RWPE2 (cell line): ENCODE measurements at regions not wholly inside any gene's neighbourhood (a gene's known extent, or its start where the extent isn't known, plus 50 kb on each side); places are given as distances from the start of the nearest gene placed in this dataset.
A peak's percentile ranks its signal among the peaks of the same experiment; 100 is the strongest.

Experiments used
- ATAC-seq: fragments of 200-7000 bp; cut with Tn5 transposase; 3 replicates; pipeline ENCODE4 v1.9.1; 2021; ENCODE audit warnings: low read depth
- DNase-seq: peaks from one replicate; pipeline ENCODE4 v3.0.0-alpha.2; 2020; ENCODE audit warnings: low spot score
- H3K27ac ChIP-seq: fragments of 450-650 bp; 2 replicates; pipeline ENCODE4 v1.5.1; 2017; ENCODE audit warnings: mild to moderate bottlenecking; ENCODE audit not compliant: poor library complexity, severe bottlenecking
- H3K27me3 ChIP-seq: fragments of 250-450 bp; sonication (Bioruptor Pico); 2 replicates; pipeline ENCODE4 v1.5.1; 2021; ENCODE audit warnings: mild to moderate bottlenecking, moderate library complexity; ENCODE audit not compliant: insufficient read depth, poor library complexity, severe bottlenecking
- H3K36me3 ChIP-seq: fragments of 250-450 bp; sonication (Bioruptor Pico); 2 replicates; pipeline ENCODE4 v1.5.1; 2020; ENCODE audit warnings: low read depth, mild to moderate bottlenecking, moderate library complexity
- H3K4me1 ChIP-seq: fragments of 250-450 bp; sonication (Bioruptor Pico); 2 replicates; pipeline ENCODE4 v1.5.1; 2021; ENCODE audit warnings: mild to moderate bottlenecking, moderate library complexity; ENCODE audit not compliant: insufficient read depth, poor library complexity, severe bottlenecking
- H3K4me3 ChIP-seq: fragments of 250-450 bp; sonication (Bioruptor Pico); 2 replicates; pipeline ENCODE4 v1.5.1; 2021; ENCODE audit warnings: mild to moderate bottlenecking, moderate library complexity; ENCODE audit not compliant: severe bottlenecking
- H3K9me3 ChIP-seq: fragments of 250-450 bp; sonication (Bioruptor Pico); 2 replicates; pipeline ENCODE4 v1.5.1; 2021; ENCODE audit warnings: mild to moderate bottlenecking, moderate library complexity; ENCODE audit not compliant: severe bottlenecking
- TF ChIP-seq, protein P1 (sequence below): fragments of 450-650 bp; IDR thresholded peaks from one replicate; pipeline ENCODE4 v1.5.1; 2017; ENCODE audit warnings: mild to moderate bottlenecking, moderate library complexity; ENCODE audit not compliant: poor library complexity, severe bottlenecking

DNA sequence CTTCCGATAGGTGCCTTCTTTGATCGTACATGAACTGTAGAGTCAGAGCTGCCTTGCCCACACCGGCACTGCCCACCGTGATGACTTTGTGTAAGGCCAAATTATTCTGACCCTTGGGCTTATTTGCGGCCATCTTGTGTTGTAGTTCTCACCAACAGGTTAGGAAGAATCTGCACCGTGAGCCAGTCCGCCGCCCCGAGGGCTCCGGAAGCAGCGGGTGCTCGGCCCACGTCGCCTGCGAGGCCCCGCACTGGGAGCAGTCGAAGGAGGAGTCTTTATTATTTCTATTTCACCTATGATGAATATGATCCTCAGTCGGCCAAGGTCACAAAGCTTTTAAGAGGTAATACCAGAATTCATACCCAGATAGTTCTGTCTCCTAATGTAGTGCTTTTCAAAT, 70.6 kb upstream of the SYT1 start:
- no peak overlapping the region for H3K27ac ChIP-seq
- TF ChIP-seq, protein P1, sequence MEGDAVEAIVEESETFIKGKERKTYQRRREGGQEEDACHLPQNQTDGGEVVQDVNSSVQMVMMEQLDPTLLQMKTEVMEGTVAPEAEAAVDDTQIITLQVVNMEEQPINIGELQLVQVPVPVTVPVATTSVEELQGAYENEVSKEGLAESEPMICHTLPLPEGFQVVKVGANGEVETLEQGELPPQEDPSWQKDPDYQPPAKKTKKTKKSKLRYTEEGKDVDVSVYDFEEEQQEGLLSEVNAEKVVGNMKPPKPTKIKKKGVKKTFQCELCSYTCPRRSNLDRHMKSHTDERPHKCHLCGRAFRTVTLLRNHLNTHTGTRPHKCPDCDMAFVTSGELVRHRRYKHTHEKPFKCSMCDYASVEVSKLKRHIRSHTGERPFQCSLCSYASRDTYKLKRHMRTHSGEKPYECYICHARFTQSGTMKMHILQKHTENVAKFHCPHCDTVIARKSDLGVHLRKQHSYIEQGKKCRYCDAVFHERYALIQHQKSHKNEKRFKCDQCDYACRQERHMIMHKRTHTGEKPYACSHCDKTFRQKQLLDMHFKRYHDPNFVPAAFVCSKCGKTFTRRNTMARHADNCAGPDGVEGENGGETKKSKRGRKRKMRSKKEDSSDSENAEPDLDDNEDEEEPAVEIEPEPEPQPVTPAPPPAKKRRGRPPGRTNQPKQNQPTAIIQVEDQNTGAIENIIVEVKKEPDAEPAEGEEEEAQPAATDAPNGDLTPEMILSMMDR, result no peak
- ATAC-seq, result no peak

DNA sequence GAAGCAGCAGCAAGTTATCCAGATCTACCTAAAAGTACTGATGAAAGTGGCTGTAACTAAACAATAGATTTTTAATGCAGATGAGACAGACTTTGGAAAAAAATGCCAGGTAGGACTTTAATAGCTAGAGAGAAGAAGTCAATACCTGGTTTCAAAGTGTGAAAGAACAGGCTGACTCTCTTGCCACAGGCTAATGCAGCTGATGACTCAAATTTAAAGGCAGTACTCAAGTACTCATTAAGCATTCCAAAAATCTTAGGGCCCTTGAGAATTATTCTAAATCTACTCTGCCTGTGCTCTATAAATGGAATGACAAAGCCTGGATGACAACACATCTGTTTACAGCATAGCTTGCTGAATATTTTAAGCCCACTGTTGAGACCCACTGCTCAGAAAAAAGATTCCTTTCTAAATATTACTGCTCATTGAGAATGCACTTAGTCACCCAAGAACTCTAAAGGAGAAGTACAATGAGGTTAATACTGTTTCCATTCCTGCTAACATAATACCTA, 68.6 kb upstream of the SYT1 start:
- TF ChIP-seq, protein P1, result no peak
- ATAC-seq (no peak), DNase-seq (no peak)
- H3K27me3 ChIP-seq, result no peaks in the 10 kb centered on the region
- H3K9me3 ChIP-seq, result no peaks in the 10 kb centered on the region
- no peak overlapping the region for H3K27ac ChIP-seq
- no peaks in the 10 kb centered on the region for H3K36me3 ChIP-seq
- no peaks in the 10 kb centered on the region for H3K4me1 ChIP-seq
- no peak overlapping the region for H3K4me3 ChIP-seq

More for the DNA sequence above, 70.6 kb upstream of the SYT1 start:
- no peaks in the 10 kb centered on the region for H3K4me1 ChIP-seq
- H3K9me3 ChIP-seq, result no peaks in the 10 kb centered on the region
- H3K4me3 ChIP-seq, result no peak overlapping the region
- DNase-seq, result no peak
- H3K36me3 ChIP-seq, result no peaks in the 10 kb centered on the region
- H3K27me3 ChIP-seq, result no peaks in the 10 kb centered on the region

DNA sequence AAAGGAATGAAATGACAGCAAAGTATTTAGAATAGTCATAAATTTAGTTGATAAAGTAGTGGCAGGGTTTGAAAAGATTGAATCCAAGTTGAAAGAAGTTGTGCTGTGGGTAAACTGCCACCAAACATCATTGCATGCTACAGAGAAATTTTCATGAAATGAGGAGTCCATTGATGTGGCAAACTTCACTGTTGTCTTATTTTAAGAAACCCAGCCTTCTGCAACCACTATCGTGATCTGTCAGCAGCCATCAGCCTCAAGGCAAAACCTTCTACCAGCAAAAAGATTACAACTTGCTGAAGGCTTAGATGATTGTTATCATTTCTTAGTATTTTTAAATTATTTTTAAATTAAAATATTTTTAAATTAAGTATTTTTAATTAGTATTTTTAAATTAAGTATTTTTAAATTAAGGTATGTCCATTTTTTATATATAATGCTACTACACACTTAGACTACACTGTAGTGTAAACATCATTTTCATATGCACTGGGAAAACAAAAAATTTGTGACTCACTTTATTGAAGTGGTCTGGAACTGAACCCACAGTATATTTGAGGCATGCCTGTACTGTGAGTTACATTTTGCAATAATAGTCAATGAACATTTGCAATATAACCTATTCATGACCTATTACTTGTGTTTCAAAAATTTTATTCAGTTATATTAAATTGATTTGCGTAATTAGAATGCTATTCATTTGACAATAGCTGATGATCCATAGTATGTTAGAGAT, 67.2 kb upstream of the SYT1 start:
- ATAC-seq (peak; percentile 53; the same call in 1 of the 3 replicates), DNase-seq (no peak)
- no peaks in the 10 kb centered on the region for H3K36me3 ChIP-seq
- H3K9me3 ChIP-seq, result no peaks in the 10 kb centered on the region
- TF ChIP-seq, protein P1, result no peak
- no peak overlapping the region for H3K4me3 ChIP-seq
- no peaks in the 10 kb centered on the region for H3K4me1 ChIP-seq
- no peaks in the 10 kb centered on the region for H3K27me3 ChIP-seq
- no peak overlapping the region for H3K27ac ChIP-seq

DNA sequence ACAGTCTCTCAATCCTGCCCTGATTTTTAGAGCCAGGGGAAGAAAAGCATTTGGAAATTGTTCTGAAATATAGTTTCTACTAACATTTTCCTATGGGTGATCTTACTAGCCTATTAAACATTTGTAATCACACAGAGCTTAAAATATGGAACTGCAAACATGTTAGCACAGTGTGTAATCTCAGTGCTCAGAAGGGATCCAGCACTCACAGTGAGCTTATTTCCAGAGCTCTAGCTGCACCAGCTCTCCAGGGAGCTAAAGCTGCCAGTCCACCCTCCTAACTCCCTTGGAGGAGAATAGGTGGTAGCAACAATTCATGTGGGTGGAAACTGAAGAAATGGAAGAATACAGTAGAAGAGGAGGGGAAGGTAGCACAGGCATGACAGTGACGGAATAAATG, 64.9 kb upstream of the SYT1 start:
- no peak overlapping the region for H3K27ac ChIP-seq
- no peak overlapping the region for H3K4me3 ChIP-seq
- no peaks in the 10 kb centered on the region for H3K4me1 ChIP-seq
- H3K27me3 ChIP-seq, result no peaks in the 10 kb centered on the region
- ATAC-seq (no peak), DNase-seq (no peak)
- TF ChIP-seq, protein P1, result no peak
- no peaks in the 10 kb centered on the region for H3K36me3 ChIP-seq
- H3K9me3 ChIP-seq, result no peaks in the 10 kb centered on the region

DNA sequence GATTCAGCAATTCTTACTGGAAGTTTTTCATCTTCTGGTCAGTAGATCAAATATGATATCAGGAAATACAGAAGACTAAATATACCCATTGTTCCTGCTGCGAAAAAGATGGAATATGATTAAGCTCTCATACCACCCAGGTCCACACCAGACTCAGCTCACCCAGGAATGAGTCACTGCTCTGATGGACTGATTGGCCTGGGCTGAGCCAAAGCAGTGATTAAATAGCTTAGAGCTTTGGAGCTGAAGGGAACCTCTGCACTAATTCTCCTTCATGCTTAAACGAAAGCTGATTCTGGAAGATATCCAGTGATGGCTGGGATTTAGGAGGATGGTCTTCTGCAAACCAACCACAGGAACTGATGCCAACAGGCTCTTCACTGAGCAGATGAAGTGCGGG, 62.0 kb upstream of the SYT1 start:
- TF ChIP-seq, protein P1, result no peak
- Histone ChIP-seq H3K4me1 (no peaks in the 10 kb centered on the region), H3K4me3 (no peak overlapping the region), H3K27me3 (no peaks in the 10 kb centered on the region), H3K27ac (no peak overlapping the region), H3K36me3 (no peaks in the 10 kb centered on the region), H3K9me3 (no peaks in the 10 kb centered on the region)
- ATAC-seq, result peak; percentile 93
- DNase-seq, result no peak
